Spinal cord (tissue), 9 donors: ENCODE measurements at regions not wholly inside any gene's neighbourhood (a gene's known extent, or its start where the extent isn't known, plus 50 kb on each side); places are given as distances from the start of the nearest gene placed in this dataset.
A peak's percentile ranks its signal among the peaks of the same experiment; 100 is the strongest.

Source experiments
- DNase-seq, 6 donors: peaks; one replicate each; pipeline versions ENCODE4 v3.0.0 to v3.0.0-alpha.2; 2013 to 2015; ENCODE audit warnings: low spot score in 6 of 6, low read depth in 4 of 6
- H3K27ac ChIP-seq: one replicate; pipeline ENCODE4 v1.5.1; 2013; ENCODE audit warnings: low read depth, low read length, control low read depth
- H3K27me3 ChIP-seq: one replicate; pipeline ENCODE4 v1.6.1; 2013; ENCODE audit warnings: low read length; ENCODE audit not compliant: control insufficient read depth, insufficient read depth
- H3K36me3 ChIP-seq: one replicate; pipeline ENCODE4 v1.6.1; 2013; ENCODE audit warnings: low read length; ENCODE audit not compliant: control insufficient read depth, insufficient read depth
- H3K4me1 ChIP-seq: one replicate; pipeline ENCODE4 v1.6.1; 2013; ENCODE audit warnings: low read length; ENCODE audit not compliant: control insufficient read depth, insufficient read depth
- H3K4me3 ChIP-seq: one replicate; pipeline ENCODE4 v1.5.1; 2013; ENCODE audit warnings: low read depth, low read length, control low read depth
- H3K9me3 ChIP-seq: one replicate; pipeline ENCODE4 v1.6.1; 2013; ENCODE audit warnings: low read length; ENCODE audit not compliant: control insufficient read depth, insufficient read depth
- WGBS: methylation state at CpG from one replicate; pipeline ENCODE4 v1.1.5; 2013; ENCODE audit warnings: missing lambda C conversion rate; ENCODE audit not compliant: insufficient coverage; 5-methylcytosine and 5-hydroxymethylcytosine counted together
- donor health status: healthy.

- Histone ChIP-seq H3K27me3 (no peaks in the 10 kb centered on the region), H3K9me3 (no peaks in the 10 kb centered on the region)
- 75% methylated on average over 5 of the region's 5 CpGs for WGBS
Observed at GRCh38 chrX:84724576-84724975, 222.3 kb upstream of the HDX start.

GRCh38 chrX:84729408-84729807 lies 227.2 kb upstream of the HDX start:
- Histone ChIP-seq H3K4me1 (no peaks in the 10 kb centered on the region), H3K27ac (no peak overlapping the region), H3K27me3 (peaks cover 2% of the 10 kb centered on the region), H3K4me3 (no peak overlapping the region), H3K36me3 (no peaks in the 10 kb centered on the region), H3K9me3 (no peaks in the 10 kb centered on the region)
- WGBS = 17% methylated on average over 1 of the region's 4 CpGs
- DNase-seq = no peak

More at GRCh38 chrX:84724576-84724975, 222.3 kb upstream of the HDX start:
- no peak overlapping the region for H3K27ac ChIP-seq
- no peak overlapping the region for H3K4me3 ChIP-seq
- DNase-seq = no peak
- H3K4me1 ChIP-seq = no peaks in the 10 kb centered on the region
- no peaks in the 10 kb centered on the region for H3K36me3 ChIP-seq

GRCh38 chrX:84729809-84730208 lies 227.6 kb upstream of the HDX start:
- 0% methylated on average over 2 of the region's 5 CpGs for WGBS
- Histone ChIP-seq H3K27me3 (peaks cover 2% of the 10 kb centered on the region), H3K36me3 (no peaks in the 10 kb centered on the region), H3K4me3 (no peak overlapping the region), H3K9me3 (no peaks in the 10 kb centered on the region), H3K27ac (no peak overlapping the region), H3K4me1 (no peaks in the 10 kb centered on the region)
- peak in 2 of 6 donors; percentile 4 to 17 for DNase-seq

GRCh38 chrX:84735025-84735424 lies 232.8 kb upstream of the HDX start:
- no CpG with 5 or more reads among the region's 3 CpGs for whole genome bisulfite sequencing
- Histone ChIP-seq H3K27me3 (peaks cover 6% of the 10 kb centered on the region), H3K4me3 (no peak overlapping the region), H3K4me1 (no peaks in the 10 kb centered on the region), H3K27ac (no peak overlapping the region), H3K9me3 (no peaks in the 10 kb centered on the region), H3K36me3 (no peaks in the 10 kb centered on the region)
- DNase-seq = no peak

- peaks cover 7% of the 10 kb centered on the region for H3K27me3 ChIP-seq
- no peaks in the 10 kb centered on the region for H3K36me3 ChIP-seq
- no peak overlapping the region for H3K4me3 ChIP-seq
- no peaks in the 10 kb centered on the region for H3K9me3 ChIP-seq
- H3K27ac ChIP-seq = no peak overlapping the region
- 67% methylated on average over 1 of the region's 4 CpGs for WGBS
- no peak for DNase-seq
- H3K4me1 ChIP-seq = no peaks in the 10 kb centered on the region
Observed at GRCh38 chrX:84737471-84737871, 235.2 kb upstream of the HDX start.

- H3K27me3 ChIP-seq = peaks cover 3% of the 10 kb centered on the region
- H3K9me3 ChIP-seq = no peaks in the 10 kb centered on the region
- H3K27ac ChIP-seq = no peak overlapping the region
- 69% methylated on average over 2 of the region's 5 CpGs for whole genome bisulfite sequencing
- no peak for DNase-seq
- no peaks in the 10 kb centered on the region for H3K4me1 ChIP-seq
- no peaks in the 10 kb centered on the region for H3K36me3 ChIP-seq
- H3K4me3 ChIP-seq = no peak overlapping the region
Observed at GRCh38 chrX:84747516-84747915, 245.3 kb upstream of the HDX start.

GRCh38 chrX:84748965-84749656 lies 246.9 kb upstream of the HDX start:
- 43% methylated on average over 5 of the region's 6 CpGs for WGBS

GRCh38 chrX:84760560-84760959 lies 243.1 kb upstream of the APOOL start:
- no peaks in the 10 kb centered on the region for H3K4me1 ChIP-seq
- H3K4me3 ChIP-seq = no peak overlapping the region
- no peaks in the 10 kb centered on the region for H3K27me3 ChIP-seq
- H3K9me3 ChIP-seq = no peaks in the 10 kb centered on the region
- no peak for DNase-seq
- WGBS = 67% methylated on average over 1 of the region's 1 CpG
- H3K27ac ChIP-seq = no peak overlapping the region
- H3K36me3 ChIP-seq = no peaks in the 10 kb centered on the region

More at GRCh38 chrX:84748965-84749656, 246.9 kb upstream of the HDX start:
- Histone ChIP-seq H3K27me3 (no peaks in the 10 kb centered on the region), H3K27ac (no peak overlapping the region), H3K4me1 (no peaks in the 10 kb centered on the region), H3K9me3 (no peaks in the 10 kb centered on the region), H3K4me3 (no peak overlapping the region), H3K36me3 (no peaks in the 10 kb centered on the region)
- DNase-seq = no peak

- H3K4me3 ChIP-seq = no peak overlapping the region
- no peaks in the 10 kb centered on the region for H3K4me1 ChIP-seq
- H3K36me3 ChIP-seq = no peaks in the 10 kb centered on the region
- no peak for DNase-seq
- H3K9me3 ChIP-seq = peaks cover 3% of the 10 kb centered on the region
- H3K27ac ChIP-seq = no peak overlapping the region
- no CpG with 5 or more reads among the region's 1 CpG for WGBS
- H3K27me3 ChIP-seq = no peaks in the 10 kb centered on the region
Observed at GRCh38 chrX:84796321-84796720, 207.4 kb upstream of the APOOL start.

- H3K9me3 ChIP-seq = no peaks in the 10 kb centered on the region
- H3K27me3 ChIP-seq = no peaks in the 10 kb centered on the region
- no peak for DNase-seq
- H3K4me1 ChIP-seq = no peaks in the 10 kb centered on the region
- no peak overlapping the region for H3K4me3 ChIP-seq
- no peak overlapping the region for H3K27ac ChIP-seq
- H3K36me3 ChIP-seq = no peaks in the 10 kb centered on the region
Observed at GRCh38 chrX:84830836-84831235, 172.8 kb upstream of the APOOL start.
